ENCODE measurements at regions not wholly inside any gene's neighbourhood (a gene's known extent, or its start where the extent isn't known, plus 50 kb on each side); places are given as distances from the start of the nearest gene placed in this dataset.

DNA sequence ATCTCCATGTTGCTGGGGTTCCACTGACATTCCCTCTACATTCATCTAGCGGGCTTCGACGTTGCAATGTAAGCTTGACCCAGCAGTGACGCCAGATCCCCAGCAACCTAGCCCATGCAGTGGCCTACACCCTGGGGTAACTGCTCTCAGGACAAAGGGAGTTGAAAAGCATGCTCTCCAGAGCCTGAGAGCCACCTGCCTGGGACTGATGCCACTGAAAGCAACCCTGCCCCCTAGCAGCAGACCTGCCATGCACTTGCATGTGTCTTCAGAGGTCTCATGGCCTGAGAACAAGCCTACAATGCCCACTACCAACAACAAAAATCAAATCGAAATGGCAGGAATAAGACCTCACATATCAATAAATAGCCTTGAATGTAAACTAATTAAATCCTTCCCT is 330.3 kb downstream of the TRIM36 start:
- Histone ChIP-seq H2AK5ac (ENCODE audit: low read depth, low read length) (no peak overlapping the region), H3K18ac (ENCODE audit: extremely low read depth, low read length) (no peak overlapping the region), H3K23me2 (ENCODE audit: low read depth, low read length) (no peaks in the 10 kb centered on the region), H4K5ac (ENCODE audit: insufficient read length, low read depth, low read length) (no peak overlapping the region), H3K9ac (replicated peaks in 1 of 4; ENCODE audit: extremely low read depth in 1 of 4, low read depth in 3 of 4, low read length in 3 of 4) (no peak overlapping the region), H3K23ac (ENCODE audit: insufficient read length) (no peak overlapping the region), H3K4ac (replicated peaks; ENCODE audit: insufficient read length, low read depth, low read length) (no peak overlapping the region), H2BK5ac (ENCODE audit: low read depth, low read length) (no peak overlapping the region), H3K4me3 (ENCODE audit: extremely low read depth in 1 of 4, insufficient read depth in 2 of 4, low read depth in 3 of 4, low read length in 4 of 4) (no peak overlapping the region), H3K4me1 (replicated peaks in 1 of 4; ENCODE audit: control insufficient read depth in 3 of 4, insufficient read depth in 4 of 4, low read length in 3 of 4) (no peaks in the 10 kb centered on the region), H2BK120ac (replicated peaks; ENCODE audit: low read depth, low read length) (no peak overlapping the region), H3K14ac (ENCODE audit: insufficient read length) (no peak overlapping the region), H2BK20ac (ENCODE audit: low read length) (no peak overlapping the region), H3K36me3 (ENCODE audit: control insufficient read depth in 2 of 4, insufficient read depth in 4 of 4, low read length in 3 of 4) (no peaks in the 10 kb centered on the region), H3K9me3 (ENCODE audit: insufficient read depth in 2 of 2, low read depth in 1 of 2, low read length in 1 of 2) (peaks cover 5 to 6% of the 10 kb centered on the region in 2 experiments; a peak in 2 of 4 replicates), H3K79me1 (ENCODE audit: low read depth, low read length) (no peaks in the 10 kb centered on the region), H4K20me1 (replicated peaks in 1 of 2; ENCODE audit: control insufficient read depth in 1 of 2, insufficient read depth in 2 of 2, low read length in 2 of 2) (no peaks in the 10 kb centered on the region), H4K91ac (replicated peaks; ENCODE audit: insufficient read length, low read length) (no peak overlapping the region), H3K27me3 (replicated peaks in 1 of 4; ENCODE audit: control insufficient read depth in 3 of 4, extremely low read depth in 1 of 4, insufficient read depth in 3 of 4, low read length in 3 of 4) (no peaks in the 10 kb centered on the region), H3K4me2 (ENCODE audit: insufficient read depth in 1 of 2, low read depth in 2 of 2, low read length in 2 of 2) (no peak overlapping the region), H3K56ac (replicated peaks; ENCODE audit: insufficient read length, low read depth, low read length) (no peak overlapping the region), H2AFZ (ENCODE audit: low read length) (peak overlapping the region; percentile 88; the same call in 1 of the 2 replicates), H2BK15ac (ENCODE audit: low read length) (no peak overlapping the region), H2BK12ac (ENCODE audit: low read depth, low read length) (no peak overlapping the region), H3K27ac (ENCODE audit: low read depth, low read length) (no peak overlapping the region), H3K79me2 (ENCODE audit: control insufficient read depth in 1 of 2, insufficient read depth in 2 of 2, low read length in 2 of 2) (no peaks in the 10 kb centered on the region), H4K8ac (ENCODE audit: extremely low read depth, insufficient read depth, low read length) (no peak overlapping the region)
- TF ChIP-seq, protein P1, sequence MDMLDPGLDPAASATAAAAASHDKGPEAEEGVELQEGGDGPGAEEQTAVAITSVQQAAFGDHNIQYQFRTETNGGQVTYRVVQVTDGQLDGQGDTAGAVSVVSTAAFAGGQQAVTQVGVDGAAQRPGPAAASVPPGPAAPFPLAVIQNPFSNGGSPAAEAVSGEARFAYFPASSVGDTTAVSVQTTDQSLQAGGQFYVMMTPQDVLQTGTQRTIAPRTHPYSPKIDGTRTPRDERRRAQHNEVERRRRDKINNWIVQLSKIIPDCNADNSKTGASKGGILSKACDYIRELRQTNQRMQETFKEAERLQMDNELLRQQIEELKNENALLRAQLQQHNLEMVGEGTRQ (IDR thresholded peaks at IDR 0.05; ENCODE audit: low read length): no peak
- TF ChIP-seq JUND (IDR thresholded peaks at IDR 0.05; ENCODE audit: low read length): no peak
- TF ChIP-seq, protein P2, sequence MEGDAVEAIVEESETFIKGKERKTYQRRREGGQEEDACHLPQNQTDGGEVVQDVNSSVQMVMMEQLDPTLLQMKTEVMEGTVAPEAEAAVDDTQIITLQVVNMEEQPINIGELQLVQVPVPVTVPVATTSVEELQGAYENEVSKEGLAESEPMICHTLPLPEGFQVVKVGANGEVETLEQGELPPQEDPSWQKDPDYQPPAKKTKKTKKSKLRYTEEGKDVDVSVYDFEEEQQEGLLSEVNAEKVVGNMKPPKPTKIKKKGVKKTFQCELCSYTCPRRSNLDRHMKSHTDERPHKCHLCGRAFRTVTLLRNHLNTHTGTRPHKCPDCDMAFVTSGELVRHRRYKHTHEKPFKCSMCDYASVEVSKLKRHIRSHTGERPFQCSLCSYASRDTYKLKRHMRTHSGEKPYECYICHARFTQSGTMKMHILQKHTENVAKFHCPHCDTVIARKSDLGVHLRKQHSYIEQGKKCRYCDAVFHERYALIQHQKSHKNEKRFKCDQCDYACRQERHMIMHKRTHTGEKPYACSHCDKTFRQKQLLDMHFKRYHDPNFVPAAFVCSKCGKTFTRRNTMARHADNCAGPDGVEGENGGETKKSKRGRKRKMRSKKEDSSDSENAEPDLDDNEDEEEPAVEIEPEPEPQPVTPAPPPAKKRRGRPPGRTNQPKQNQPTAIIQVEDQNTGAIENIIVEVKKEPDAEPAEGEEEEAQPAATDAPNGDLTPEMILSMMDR (IDR thresholded peaks at IDR 0.05; ENCODE audit: control extremely low read depth in 1 of 3, insufficient read depth in 1 of 3, low read depth in 1 of 3, low read length in 3 of 3): peak; percentile 31 to 43 (median 31); a peak in 3 of 4 replicates
- no peak for TF ChIP-seq BRCA1 (IDR thresholded peaks at IDR 0.05; ENCODE audit: low read depth, low read length)
- TF ChIP-seq MAFK (IDR thresholded peaks at IDR 0.05; ENCODE audit: low read depth, low read length): no peak
- no peak for TF ChIP-seq CHD2 (IDR thresholded peaks at IDR 0.05; ENCODE audit: low read length)
- TF ChIP-seq, protein P3, sequence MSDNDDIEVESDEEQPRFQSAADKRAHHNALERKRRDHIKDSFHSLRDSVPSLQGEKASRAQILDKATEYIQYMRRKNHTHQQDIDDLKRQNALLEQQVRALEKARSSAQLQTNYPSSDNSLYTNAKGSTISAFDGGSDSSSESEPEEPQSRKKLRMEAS (IDR thresholded peaks at IDR 0.05): peak; percentile 67; the same call in 1 of the 2 replicates
- TF ChIP-seq RAD21 (IDR thresholded peaks at IDR 0.05 in 1 of 2, conservative IDR thresholded peaks at IDR 0.05 in 1 of 2; ENCODE audit: low read depth in 2 of 2, low read length in 2 of 2): peak; percentile 14 to 27; a peak in 2 of 4 replicates
- no peak for TF ChIP-seq POLR2AphosphoS5 (IDR thresholded peaks at IDR 0.05; ENCODE audit: low read depth, low read length)
- FAIRE-seq: no peak
- DNase-seq (ENCODE audit: low read depth in 1 of 2, low spot score in 2 of 2): no peak
- 86% methylated on average over 5 of the region's 5 CpGs; no CpG with 5 or more reads in 1 of the 2 experiments for WGBS, 2 experiments (ENCODE audit: extremely low coverage in 1 of 2, insufficient coverage in 1 of 2, insufficient read length in 1 of 2, insufficient replicate concordance in 2 of 2, low coverage in 1 of 2, low lambda C conversion rate in 2 of 2, missing lambda C conversion rate in 1 of 2)
- CTCF ChIA-PET (ENCODE audit: partially characterized antibody): interaction anchor here (1.0 to 1.2 kb wide), 2 partner anchors 10 to 25 kb away, joined by 3 to 4 read pairs; no protein-coding TSS in a partner anchor
- POLR2A ChIA-PET (ENCODE audit: partially characterized antibody): no interaction called here

Measured in H1 (cell line).